Right lobe of liver (tissue), 4 donors: ENCODE measurements at regions not wholly inside any gene's neighbourhood (a gene's known extent, or its start where the extent isn't known, plus 50 kb on each side); places are given as distances from the start of the nearest gene placed in this dataset.

Source experiments
- POLR2A ChIP-seq: fragments of 450-650 bp; IDR thresholded peaks from one replicate; pipeline ENCODE4 v1.6.1; 2017; ENCODE audit warnings: antibody characterized with exemption, mild to moderate bottlenecking
- TF ChIP-seq, protein P1 (sequence below), 4 donors: fragments of 200-600 bp in 3 of 4; fragments of 450-650 bp in 1 of 4; IDR thresholded peaks; one replicate each; pipeline versions ENCODE4 v1.5.1 to v1.8.0; 2016 to 2022; ENCODE audit warnings: antibody characterized with exemption in 4 of 4, mild to moderate bottlenecking in 2 of 4
- donor health status: DM: no; HTN: no; CAD: no.
- donor health status: DM: no; HTN: no; CAD: no.
- donor health status: DM: no; HTN: yes; CAD: no.

DNA sequence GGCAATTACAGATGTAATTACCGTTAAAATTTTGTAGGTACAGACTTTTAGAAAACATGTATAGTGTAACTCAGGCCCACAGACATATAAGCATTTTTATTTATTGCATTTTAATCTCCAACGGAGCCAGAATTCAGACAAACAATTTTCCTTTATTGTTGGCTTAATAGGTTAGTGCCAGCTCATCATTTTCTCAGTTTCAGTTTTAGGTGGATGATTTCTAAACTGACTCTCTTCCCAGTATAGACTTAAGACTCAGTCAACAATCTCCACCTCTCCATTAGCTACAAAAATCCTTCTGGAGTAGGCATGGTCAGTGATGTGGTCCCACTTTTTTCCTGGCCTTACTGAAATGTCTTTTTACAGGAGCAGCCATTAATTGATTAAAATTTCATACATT is 994.6 kb downstream of the TBL1XR1 start:
- TF ChIP-seq, protein P1, sequence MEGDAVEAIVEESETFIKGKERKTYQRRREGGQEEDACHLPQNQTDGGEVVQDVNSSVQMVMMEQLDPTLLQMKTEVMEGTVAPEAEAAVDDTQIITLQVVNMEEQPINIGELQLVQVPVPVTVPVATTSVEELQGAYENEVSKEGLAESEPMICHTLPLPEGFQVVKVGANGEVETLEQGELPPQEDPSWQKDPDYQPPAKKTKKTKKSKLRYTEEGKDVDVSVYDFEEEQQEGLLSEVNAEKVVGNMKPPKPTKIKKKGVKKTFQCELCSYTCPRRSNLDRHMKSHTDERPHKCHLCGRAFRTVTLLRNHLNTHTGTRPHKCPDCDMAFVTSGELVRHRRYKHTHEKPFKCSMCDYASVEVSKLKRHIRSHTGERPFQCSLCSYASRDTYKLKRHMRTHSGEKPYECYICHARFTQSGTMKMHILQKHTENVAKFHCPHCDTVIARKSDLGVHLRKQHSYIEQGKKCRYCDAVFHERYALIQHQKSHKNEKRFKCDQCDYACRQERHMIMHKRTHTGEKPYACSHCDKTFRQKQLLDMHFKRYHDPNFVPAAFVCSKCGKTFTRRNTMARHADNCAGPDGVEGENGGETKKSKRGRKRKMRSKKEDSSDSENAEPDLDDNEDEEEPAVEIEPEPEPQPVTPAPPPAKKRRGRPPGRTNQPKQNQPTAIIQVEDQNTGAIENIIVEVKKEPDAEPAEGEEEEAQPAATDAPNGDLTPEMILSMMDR (IDR thresholded peaks at IDR 0.05): no peak
- TF ChIP-seq POLR2A: no peak
